Umbilical cord (tissue), 1 donor: ENCODE measurements at regions not wholly inside any gene's neighbourhood (a gene's known extent, or its start where the extent isn't known, plus 50 kb on each side); places are given as distances from the start of the nearest gene placed in this dataset.

ENCODE experiments used
- DNase-seq: peaks from one replicate; pipeline ENCODE4 v3.0.0-alpha.2; 2015; ENCODE audit warnings: low spot score

- peak; percentile 28 for DNase-seq
These were observed 94.4 kb upstream of the GPC1 start for GRCh38 chr2:240341064-240341463.

- DNase-seq, result no peak
These were observed 91.9 kb upstream of the GPC1 start for GRCh38 chr2:240343548-240343947.

GRCh38 chr2:240344904-240345303, 90.6 kb upstream of the GPC1 start:
- no peak for DNase-seq

- DNase-seq, result no peak
These were observed 89.3 kb upstream of the GPC1 start for GRCh38 chr2:240346015-240346752.

GRCh38 chr2:240346753-240347372, 88.6 kb upstream of the GPC1 start:
- no peak for DNase-seq

GRCh38 chr2:240347373-240347940, 88.0 kb upstream of the GPC1 start:
- no peak for DNase-seq

GRCh38 chr2:240347949-240348500, 87.4 kb upstream of the GPC1 start:
- no peak for DNase-seq

- DNase-seq, result no peak
These were observed 86.9 kb upstream of the GPC1 start for GRCh38 chr2:240348522-240348921.

- DNase-seq, result no peak
These were observed 86.1 kb upstream of the GPC1 start for GRCh38 chr2:240349133-240350005.

- DNase-seq, result no peak
These were observed 85.5 kb upstream of the GPC1 start for GRCh38 chr2:240350006-240350355.

- no peak for DNase-seq
These were observed 84.8 kb upstream of the GPC1 start for GRCh38 chr2:240350696-240351087.

GRCh38 chr2:240351088-240351741, 84.2 kb upstream of the GPC1 start:
- DNase-seq, result peak; percentile 98

GRCh38 chr2:240351826-240352426, 83.5 kb upstream of the GPC1 start:
- DNase-seq, result peak; percentile 52

GRCh38 chr2:240353086-240353798, 82.2 kb upstream of the GPC1 start:
- peak; percentile 37 for DNase-seq

GRCh38 chr2:240353944-240354343, 81.5 kb upstream of the GPC1 start:
- DNase-seq, result no peak

GRCh38 chr2:240355001-240355891, 80.2 kb upstream of the GPC1 start:
- peak; percentile 43 for DNase-seq

GRCh38 chr2:240355962-240356361, 79.5 kb upstream of the GPC1 start:
- DNase-seq, result no peak

GRCh38 chr2:240356700-240357640, 78.5 kb upstream of the GPC1 start:
- DNase-seq, result no peak
